ENCODE measurements at regions not wholly inside any gene's neighbourhood (a gene's known extent, or its start where the extent isn't known, plus 50 kb on each side); places are given as distances from the start of the nearest gene placed in this dataset.

GRCh38 chr6:133701633-133702331 lies 187.1 kb upstream of the TCF21 start (continued):
- TF ChIP-seq, protein P1, sequence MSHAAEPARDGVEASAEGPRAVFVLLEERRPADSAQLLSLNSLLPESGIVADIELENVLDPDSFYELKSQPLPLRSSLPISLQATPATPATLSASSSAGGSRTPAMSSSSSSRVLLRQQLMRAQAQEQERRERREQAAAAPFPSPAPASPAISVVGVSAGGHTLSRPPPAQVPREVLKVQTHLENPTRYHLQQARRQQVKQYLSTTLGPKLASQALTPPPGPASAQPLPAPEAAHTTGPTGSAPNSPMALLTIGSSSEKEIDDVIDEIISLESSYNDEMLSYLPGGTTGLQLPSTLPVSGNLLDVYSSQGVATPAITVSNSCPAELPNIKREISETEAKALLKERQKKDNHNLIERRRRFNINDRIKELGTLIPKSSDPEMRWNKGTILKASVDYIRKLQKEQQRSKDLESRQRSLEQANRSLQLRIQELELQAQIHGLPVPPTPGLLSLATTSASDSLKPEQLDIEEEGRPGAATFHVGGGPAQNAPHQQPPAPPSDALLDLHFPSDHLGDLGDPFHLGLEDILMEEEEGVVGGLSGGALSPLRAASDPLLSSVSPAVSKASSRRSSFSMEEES (CRISPR knock-in tag; IDR thresholded peaks at IDR 0.05), result no peak
- TF ChIP-seq RFX5 (IDR thresholded peaks at IDR 0.05; ENCODE audit: low read depth, low read length) (no peak), NR1H2 (CRISPR knock-in tag; IDR thresholded peaks at IDR 0.05) (no peak), RB1 (IDR thresholded peaks at IDR 0.05; ENCODE audit: low read depth) (no peak), FOXK1 (CRISPR knock-in tag; IDR thresholded peaks at IDR 0.05; ENCODE audit: borderline replicate concordance) (no peak), CHD7 (IDR thresholded peaks at IDR 0.05; ENCODE audit: low read depth, low read length) (no peak), HNRNPLL (IDR thresholded peaks at IDR 0.05; ENCODE audit: low read depth, low read length, poor library complexity, severe bottlenecking) (no peak), NFRKB (IDR thresholded peaks at IDR 0.05; ENCODE audit: low read depth) (peak; percentile 54; the same call in 1 of the 2 replicates), BRD4 (IDR thresholded peaks at IDR 0.05) (no peak)

All from K562 (cell line).